IMR-90 (cell line): ENCODE measurements at regions not wholly inside any gene's neighbourhood (a gene's known extent, or its start where the extent isn't known, plus 50 kb on each side); places are given as distances from the start of the nearest gene placed in this dataset.

Experiments used
- BHLHE40 ChIP-seq: fragments of 150-350 bp; IDR thresholded peaks from 2 replicates; pipeline ENCODE4 v1.6.1; 2016; ENCODE audit warnings: mild to moderate bottlenecking, low read depth, low read length
- CEBPB ChIP-seq: IDR thresholded peaks from 2 replicates; pipeline ENCODE4 v1.6.1; 2012; ENCODE audit warnings: low read depth, low read length, improper control_type of control experiment
- CTCF ChIP-seq: conservative IDR thresholded peaks from 2 replicates; pipeline ENCODE4 v1.5.1; 2012; ENCODE audit warnings: mild to moderate bottlenecking, low read depth, low read length, improper control_type of control experiment
- ELK1 ChIP-seq: fragments of 150-350 bp; IDR thresholded peaks from 2 replicates; pipeline ENCODE4 v1.6.1; 2016; ENCODE audit warnings: low read depth, mild to moderate bottlenecking, low read length, moderate library complexity, borderline replicate concordance
- FOS ChIP-seq: fragments of 150-350 bp; IDR thresholded peaks from 2 replicates; pipeline ENCODE4 v1.6.1; 2016; ENCODE audit warnings: low read depth, low read length
- MAZ ChIP-seq: IDR thresholded peaks from 2 replicates; pipeline ENCODE4 v1.6.1; 2012; ENCODE audit warnings: low read depth, mild to moderate bottlenecking, low read length, improper control_type of control experiment, moderate library complexity, borderline replicate concordance
- POLR2A ChIP-seq: IDR thresholded peaks from 2 replicates; pipeline ENCODE4 v1.6.1; 2012; ENCODE audit warnings: mild to moderate bottlenecking, low read depth, low read length
- RAD21 ChIP-seq: IDR thresholded peaks from 2 replicates; pipeline ENCODE4 v1.6.1; 2012; ENCODE audit warnings: low read length, improper control_type of control experiment
- RCOR1 ChIP-seq: IDR thresholded peaks from 2 replicates; pipeline ENCODE4 v1.6.1; 2012; ENCODE audit warnings: mild to moderate bottlenecking, low read length, improper control_type of control experiment; ENCODE audit not compliant: insufficient replicate concordance
- RFX5 ChIP-seq: IDR thresholded peaks from 2 replicates; pipeline ENCODE4 v1.8.0; 2012; ENCODE audit warnings: low read depth, mild to moderate bottlenecking, low read length, moderate library complexity
- SMC3 ChIP-seq: fragments of 150-350 bp; IDR thresholded peaks from 2 replicates; pipeline ENCODE4 v1.6.1; 2016; ENCODE audit warnings: low read depth, mild to moderate bottlenecking, antibody characterized with exemption, low read length, moderate library complexity

- TF ChIP-seq CTCF (no peak), FOS (no peak), RFX5 (no peak), ELK1 (no peak), MAZ (no peak), POLR2A (no peak), BHLHE40 (no peak), RCOR1 (no peak), CEBPB (no peak), RAD21 (no peak), SMC3 (no peak)
These were observed 454.7 kb downstream of the DIPK2A start for GRCh38 chr3:144426366-144426765.
